HG03521 (cell line): ENCODE measurements at regions not wholly inside any gene's neighbourhood (a gene's known extent, or its start where the extent isn't known, plus 50 kb on each side); places are given as distances from the start of the nearest gene placed in this dataset.

Experiments
- ATAC-seq: cut with Tn5 transposase; IDR thresholded peaks from one replicate; pipeline ENCODE4 v1.9.1; 2021; ENCODE audit warnings: mild to moderate bottlenecking, moderate library complexity; ENCODE audit not compliant: unreplicated experiment

DNA sequence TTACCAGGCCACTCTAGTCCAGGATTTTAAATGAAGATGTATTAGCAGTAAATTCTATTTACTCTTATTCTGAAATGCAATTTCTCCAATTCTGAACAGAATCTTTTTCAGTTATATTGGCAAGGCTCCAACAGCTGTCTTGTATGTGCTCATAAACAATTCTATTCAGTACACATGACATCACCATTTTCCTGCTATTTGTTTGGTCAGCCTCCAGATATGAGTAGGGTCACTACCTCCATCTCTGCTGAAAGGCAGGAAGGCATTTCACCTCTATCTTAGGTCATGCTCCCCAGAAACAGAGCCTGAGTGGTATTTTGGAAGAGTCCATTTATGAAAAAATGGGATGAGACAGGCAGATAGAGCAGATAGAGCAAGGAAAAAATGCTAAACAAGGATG, 151.1 kb upstream of the ADGRL3 start:
- ATAC-seq = no peak

DNA sequence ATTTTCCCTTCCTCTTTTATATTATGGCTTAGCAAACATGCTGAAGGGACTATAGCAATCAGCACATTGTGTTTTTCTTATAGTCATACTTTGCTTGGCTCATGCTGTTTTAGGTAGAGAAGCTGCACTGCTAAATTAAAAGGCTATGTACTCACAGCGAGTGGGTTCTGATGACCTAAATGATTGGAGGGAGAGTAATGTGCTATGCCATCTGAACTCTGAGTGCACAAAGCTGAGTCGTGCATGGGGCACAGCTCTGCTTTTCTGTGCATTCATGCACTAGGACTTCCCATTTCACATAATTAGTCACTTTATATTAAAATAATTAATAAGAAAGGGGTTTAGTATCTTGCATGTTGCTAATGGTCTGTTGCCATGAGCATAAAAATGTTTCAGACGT, 132.7 kb upstream of the ADGRL3 start:
- ATAC-seq = no peak

GRCh38 chr4:61068060-61068459, 132.1 kb upstream of the ADGRL3 start:
- no peak for ATAC-seq

GRCh38 chr4:61068745-61069144, 131.4 kb upstream of the ADGRL3 start:
- ATAC-seq = no peak

DNA sequence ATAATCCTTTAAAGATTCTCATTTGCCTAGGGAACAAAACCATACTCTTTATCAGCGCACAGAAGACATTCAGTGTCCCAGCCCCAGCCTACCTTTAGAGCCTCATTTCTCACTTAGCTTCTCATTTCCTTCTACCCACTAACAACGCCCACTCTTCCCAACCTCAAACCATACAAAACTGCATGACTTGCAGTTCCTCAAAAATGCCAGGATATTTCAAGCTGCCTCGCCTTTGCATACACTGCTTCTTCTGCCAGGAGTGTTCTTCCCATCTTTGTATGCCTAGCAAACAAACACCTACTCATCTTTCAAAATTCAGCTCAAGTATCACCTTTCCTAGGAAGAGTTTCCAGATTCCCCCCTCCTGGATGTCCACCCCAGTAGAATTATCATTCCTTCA, 129.9 kb upstream of the ADGRL3 start:
- ATAC-seq = no peak

- no peak for ATAC-seq
Observed at GRCh38 chr4:61079427-61079826, 120.7 kb upstream of the ADGRL3 start.

DNA sequence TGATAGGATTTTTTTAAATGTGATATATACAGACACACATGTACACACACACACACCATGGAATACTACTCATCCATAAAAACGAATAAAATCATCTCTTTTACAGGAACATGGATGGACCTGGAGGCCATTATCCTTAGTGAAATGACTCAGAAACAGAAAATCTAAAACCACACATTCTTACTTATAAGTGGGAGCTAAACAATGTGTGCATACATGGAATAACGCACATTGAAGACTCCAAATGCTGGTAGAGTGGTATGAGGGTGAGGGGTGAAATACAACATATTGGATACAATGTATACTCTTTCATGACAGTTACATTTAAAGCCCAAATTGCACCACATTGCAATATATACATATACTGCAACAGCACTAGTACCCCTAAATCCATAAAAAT, 120.2 kb upstream of the ADGRL3 start:
- no peak for ATAC-seq

GRCh38 chr4:61085534-61085933, 114.6 kb upstream of the ADGRL3 start:
- ATAC-seq = no peak

DNA sequence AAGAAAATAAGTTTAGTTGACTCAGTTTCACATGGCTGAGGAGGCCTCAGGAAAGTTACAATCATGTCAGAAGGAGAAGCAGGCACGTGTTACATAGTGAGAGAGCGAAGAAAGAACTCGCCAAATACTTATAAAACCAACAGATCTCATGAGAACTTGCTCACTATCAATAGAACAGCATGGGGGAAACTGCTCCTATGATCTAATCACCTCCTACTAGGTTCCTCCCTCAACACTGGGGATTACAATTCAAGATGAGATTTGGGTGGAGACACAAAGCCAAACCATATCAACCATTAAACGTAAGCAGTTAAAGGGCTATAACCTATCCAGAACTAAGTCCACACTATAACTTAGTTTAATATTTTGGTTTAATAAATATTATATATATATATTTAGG, 113.8 kb upstream of the ADGRL3 start:
- no peak for ATAC-seq

DNA sequence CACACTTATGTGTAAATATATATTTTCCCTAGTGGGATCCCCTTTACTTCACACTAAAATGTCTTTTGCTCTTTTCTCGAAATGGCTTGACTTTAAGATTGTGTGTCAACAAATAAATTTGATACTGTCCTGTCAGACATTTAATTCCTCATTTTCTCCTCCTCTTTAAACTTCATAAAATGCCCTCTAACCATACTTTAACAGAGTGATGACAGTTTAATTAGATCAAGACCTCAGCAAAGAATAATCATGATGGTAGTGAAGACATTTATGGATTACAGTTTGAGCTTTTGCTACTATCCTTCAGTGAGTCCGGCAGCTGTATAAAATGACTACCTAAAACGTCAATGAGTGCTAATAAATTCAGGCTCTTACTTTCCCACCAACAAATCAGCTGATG, 113.1 kb upstream of the ADGRL3 start:
- no peak for ATAC-seq

- no peak for ATAC-seq
Observed at GRCh38 chr4:61094854-61095598, 105.1 kb upstream of the ADGRL3 start.

DNA sequence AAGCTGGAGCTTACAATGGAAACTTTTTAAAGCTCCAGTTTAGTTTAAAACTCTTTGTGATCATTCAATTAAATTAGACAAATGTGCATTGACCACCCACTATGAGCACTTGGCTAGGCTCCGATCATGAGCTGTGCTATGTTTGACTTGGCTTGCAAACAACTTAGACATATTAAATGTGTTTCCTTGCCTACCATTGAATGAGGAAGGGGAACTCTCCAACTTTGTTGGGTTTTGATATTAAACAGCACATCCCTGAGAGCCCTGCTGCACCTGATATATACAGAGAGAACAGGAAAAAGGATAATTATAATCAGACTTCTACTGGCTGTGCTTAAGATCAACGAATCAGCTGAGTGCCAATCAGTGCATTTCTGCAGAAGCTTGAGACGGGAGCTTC, 71.4 kb upstream of the ADGRL3 start:
- ATAC-seq = no peak

- no peak for ATAC-seq
Observed at GRCh38 chr4:61129971-61130370, 70.2 kb upstream of the ADGRL3 start.

- no peak for ATAC-seq
Observed at GRCh38 chr4:61143461-61143860, 56.7 kb upstream of the ADGRL3 start.

DNA sequence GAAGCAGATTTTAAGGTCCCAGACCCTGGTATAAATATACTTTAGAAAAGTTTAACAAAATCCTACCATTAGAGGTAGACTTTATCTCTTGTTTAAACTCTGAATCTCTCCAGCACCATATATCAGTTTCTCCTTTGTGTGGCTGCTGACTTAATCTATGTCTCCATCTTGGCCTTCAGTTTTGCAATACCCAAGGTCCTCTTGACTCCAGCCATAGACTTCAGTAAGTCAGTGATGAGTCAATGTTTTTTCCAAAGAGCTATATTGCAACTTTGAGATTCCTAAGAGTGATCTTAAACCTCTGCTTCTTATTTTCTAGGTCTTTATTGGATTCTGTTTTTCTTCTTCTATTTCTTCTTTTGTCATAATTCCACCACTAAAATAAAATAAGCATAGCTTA, 50.8 kb upstream of the ADGRL3 start:
- ATAC-seq = no peak
